ENCODE measurements at regions not wholly inside any gene's neighbourhood (a gene's known extent, or its start where the extent isn't known, plus 50 kb on each side); places are given as distances from the start of the nearest gene placed in this dataset.

- Histone ChIP-seq H3K27ac (no peak overlapping the region), H3K27me3 (no peaks in the 10 kb centered on the region), H3K9me3 (no peaks in the 10 kb centered on the region), H3K4me3 (no peak overlapping the region), H3K4me1 (no peaks in the 10 kb centered on the region), H3K36me3 (replicated peaks in 1 of 2; ENCODE audit: insufficient read depth in 1 of 2, low read depth in 2 of 2) (no peaks in the 10 kb centered on the region)
- intact Hi-C loops (cut with DNase I), result no loop called here
- DNase-seq, result peak in 1 of 4 donors; percentile 11
- TF ChIP-seq POLR2A (IDR thresholded peaks at IDR 0.05), result no peak
- TF ChIP-seq, protein P1, sequence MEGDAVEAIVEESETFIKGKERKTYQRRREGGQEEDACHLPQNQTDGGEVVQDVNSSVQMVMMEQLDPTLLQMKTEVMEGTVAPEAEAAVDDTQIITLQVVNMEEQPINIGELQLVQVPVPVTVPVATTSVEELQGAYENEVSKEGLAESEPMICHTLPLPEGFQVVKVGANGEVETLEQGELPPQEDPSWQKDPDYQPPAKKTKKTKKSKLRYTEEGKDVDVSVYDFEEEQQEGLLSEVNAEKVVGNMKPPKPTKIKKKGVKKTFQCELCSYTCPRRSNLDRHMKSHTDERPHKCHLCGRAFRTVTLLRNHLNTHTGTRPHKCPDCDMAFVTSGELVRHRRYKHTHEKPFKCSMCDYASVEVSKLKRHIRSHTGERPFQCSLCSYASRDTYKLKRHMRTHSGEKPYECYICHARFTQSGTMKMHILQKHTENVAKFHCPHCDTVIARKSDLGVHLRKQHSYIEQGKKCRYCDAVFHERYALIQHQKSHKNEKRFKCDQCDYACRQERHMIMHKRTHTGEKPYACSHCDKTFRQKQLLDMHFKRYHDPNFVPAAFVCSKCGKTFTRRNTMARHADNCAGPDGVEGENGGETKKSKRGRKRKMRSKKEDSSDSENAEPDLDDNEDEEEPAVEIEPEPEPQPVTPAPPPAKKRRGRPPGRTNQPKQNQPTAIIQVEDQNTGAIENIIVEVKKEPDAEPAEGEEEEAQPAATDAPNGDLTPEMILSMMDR (IDR thresholded peaks at IDR 0.05), result no peak
- no peak for ATAC-seq
- 43 to 64% methylated on average over 10 of the region's 10 CpGs for WGBS, 2 donors
These were observed 175.3 kb downstream of the QDPR start for GRCh38 chr4:17336524-17336961.

DNA sequence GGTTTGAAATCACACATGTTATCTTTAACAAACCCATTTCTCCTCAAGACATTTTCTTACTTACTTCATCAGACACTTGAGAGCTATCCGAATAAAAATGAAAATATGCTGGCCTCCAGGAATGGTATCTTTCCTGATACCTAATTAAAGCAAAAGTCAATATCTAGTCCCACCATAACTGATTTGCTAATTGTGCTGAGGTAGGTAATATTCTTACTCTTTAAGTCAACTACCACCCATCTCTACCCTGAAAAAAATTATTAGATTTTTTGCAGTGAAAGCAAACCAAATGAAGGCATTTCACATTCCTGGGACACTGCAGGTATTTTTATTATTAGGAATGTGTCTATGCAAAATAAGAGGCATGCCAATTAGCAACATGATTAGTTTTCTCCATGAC is 175.8 kb downstream of the QDPR start:
- DNase-seq, result no peak
- no peak for TF ChIP-seq POLR2A (IDR thresholded peaks at IDR 0.05)
- no peaks in the 10 kb centered on the region for H3K4me1 ChIP-seq
- 69 to 80% methylated on average over 1 of the region's 1 CpG for WGBS, 2 donors
- intact Hi-C loops (cut with DNase I), result no loop called here
- no peak for ATAC-seq
- no peak overlapping the region for H3K4me3 ChIP-seq
- no peaks in the 10 kb centered on the region for H3K27me3 ChIP-seq
- no peaks in the 10 kb centered on the region for H3K36me3 ChIP-seq (replicated peaks in 1 of 2; ENCODE audit: insufficient read depth in 1 of 2, low read depth in 2 of 2)
- no peak overlapping the region for H3K27ac ChIP-seq
- H3K9me3 ChIP-seq, result no peaks in the 10 kb centered on the region

- TF ChIP-seq, protein P1 (IDR thresholded peaks at IDR 0.05), result no peak
- TF ChIP-seq POLR2A (IDR thresholded peaks at IDR 0.05), result no peak
- no peak for DNase-seq
- Histone ChIP-seq H3K9me3 (no peaks in the 10 kb centered on the region), H3K4me3 (no peak overlapping the region), H3K4me1 (no peaks in the 10 kb centered on the region), H3K36me3 (replicated peaks in 1 of 2; ENCODE audit: insufficient read depth in 1 of 2, low read depth in 2 of 2) (no peaks in the 10 kb centered on the region), H3K27me3 (no peaks in the 10 kb centered on the region), H3K27ac (no peak overlapping the region)
- WGBS, 2 donors, result 69 to 79% methylated on average over 3 of the region's 3 CpGs
- ATAC-seq, result no peak
- intact Hi-C loops (cut with DNase I), result no loop called here
These were observed 176.5 kb downstream of the QDPR start for GRCh38 chr4:17335371-17335770.

GRCh38 chr4:17332478-17332877 is 179.4 kb downstream of the QDPR start:
- Histone ChIP-seq H3K27me3 (no peaks in the 10 kb centered on the region), H3K4me3 (no peak overlapping the region), H3K36me3 (replicated peaks in 1 of 2; ENCODE audit: insufficient read depth in 1 of 2, low read depth in 2 of 2) (no peaks in the 10 kb centered on the region), H3K4me1 (no peaks in the 10 kb centered on the region), H3K27ac (no peak overlapping the region), H3K9me3 (no peaks in the 10 kb centered on the region)
- TF ChIP-seq, protein P1 (IDR thresholded peaks at IDR 0.05), result no peak
- no peak for TF ChIP-seq POLR2A (IDR thresholded peaks at IDR 0.05)
- 33 to 61% methylated on average over 5 of the region's 5 CpGs for WGBS, 2 donors
- ATAC-seq (no peak), DNase-seq (no peak)
- intact Hi-C loops (cut with DNase I), result no loop called here

DNA sequence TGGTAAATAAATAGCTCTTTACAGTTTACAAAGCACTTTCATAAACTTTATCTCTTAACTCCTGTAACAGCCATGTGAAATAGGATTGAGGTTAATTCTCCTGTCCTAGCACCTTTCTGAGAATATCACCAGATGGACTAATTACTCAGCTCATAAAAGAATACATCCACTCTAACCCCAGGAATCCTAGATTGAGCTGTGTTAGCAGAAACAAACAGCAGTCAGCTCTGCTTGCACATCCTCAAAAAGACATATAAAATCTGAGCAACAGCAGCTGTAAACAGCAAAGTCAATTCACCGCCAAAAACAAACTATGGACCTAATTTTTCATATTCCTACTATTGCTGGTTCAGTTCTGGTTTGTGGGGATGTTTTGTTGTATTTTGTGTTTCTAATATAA is 182.8 kb downstream of the QDPR start:
- no peaks in the 10 kb centered on the region for H3K9me3 ChIP-seq
- H3K27me3 ChIP-seq, result no peaks in the 10 kb centered on the region
- H3K36me3 ChIP-seq (replicated peaks in 1 of 2; ENCODE audit: insufficient read depth in 1 of 2, low read depth in 2 of 2), result no peaks in the 10 kb centered on the region
- intact Hi-C loops (cut with DNase I), result no loop called here
- DNase-seq (no peak), ATAC-seq (no peak)
- TF ChIP-seq, protein P1 (IDR thresholded peaks at IDR 0.05), result no peak
- TF ChIP-seq POLR2A (IDR thresholded peaks at IDR 0.05), result no peak
- no peaks in the 10 kb centered on the region for H3K4me1 ChIP-seq
- no peak overlapping the region for H3K27ac ChIP-seq
- no peak overlapping the region for H3K4me3 ChIP-seq
- WGBS, 2 donors, result 63 to 67% methylated on average over 1 of the region's 1 CpG

All from body of pancreas (tissue), 4 donors.